ENCODE measurements at regions not wholly inside any gene's neighbourhood (a gene's known extent, or its start where the extent isn't known, plus 50 kb on each side); places are given as distances from the start of the nearest gene placed in this dataset.

GRCh38 chr5:123868881-123869280 is 356.9 kb downstream of the CSNK1G3 start:
- no peak for TF ChIP-seq CTCF (conservative IDR thresholded peaks at IDR 0.05)
- Mint-ChIP-seq H3K4me3 (no peak overlapping the region), H3K27ac (no peak overlapping the region), H3K4me1 (peaks cover 11 to 14% of the 10 kb centered on the region in 2 experiments), H3K36me3 (ENCODE audit: insufficient read depth in 1 of 3, low read depth in 3 of 3) (peaks cover 2 to 11% (median 7%) of the 10 kb centered on the region in 3 experiments; a peak in 5 of 7 replicates), H3K27me3 (ENCODE audit: low read depth) (no peaks in the 10 kb centered on the region), H3K9me3 (peaks cover 0 to 2% of the 10 kb centered on the region in 2 experiments; a peak in 1 of 5 replicates)
- Histone ChIP-seq H3K27me3 (ENCODE audit: insufficient read depth, low read length) (no peaks in the 10 kb centered on the region; the same call in 1 of the 2 replicates), H3T11ph (ENCODE audit: low read length) (no peak overlapping the region), H4K20me1 (ENCODE audit: control insufficient read depth, insufficient read depth, insufficient read length) (no peaks in the 10 kb centered on the region), H2BK12ac (ENCODE audit: insufficient read length, low read depth, low read length) (no peak overlapping the region), H2BK15ac (ENCODE audit: low read depth, low read length) (no peak overlapping the region), H2BK20ac (ENCODE audit: low read depth, low read length, poor library complexity, severe bottlenecking) (no peak overlapping the region), H3K4me1 (ENCODE audit: insufficient read depth, low read length) (peaks cover 2% of the 10 kb centered on the region; the same call in 1 of the 2 replicates), H2BK120ac (ENCODE audit: low read depth, low read length, poor library complexity, severe bottlenecking) (no peak overlapping the region), H4K91ac (ENCODE audit: insufficient read length, low read depth, low read length) (no peak overlapping the region), H3K79me2 (ENCODE audit: insufficient read depth, low read length) (no peaks in the 10 kb centered on the region), H3K18ac (ENCODE audit: insufficient read length, low read depth, low read length) (no peak overlapping the region), H4K5ac (ENCODE audit: insufficient read length, low read depth, low read length) (no peak overlapping the region), H4K8ac (replicated peaks; ENCODE audit: insufficient read length, low read depth, low read length) (no peak overlapping the region), H2AFZ (ENCODE audit: low read length) (no peak overlapping the region), H3K4me2 (ENCODE audit: insufficient read depth, insufficient read length, low read length) (no peak overlapping the region), H3K4ac (ENCODE audit: low read depth, low read length) (no peak overlapping the region), H3K23ac (ENCODE audit: insufficient read length, low read depth, low read length) (no peak overlapping the region), H3K23me2 (ENCODE audit: insufficient read length, low read depth, low read length, poor library complexity, severe bottlenecking) (no peaks in the 10 kb centered on the region), H3K9me3 (ENCODE audit: control insufficient read depth, low read depth, low read length) (no peaks in the 10 kb centered on the region), H3K14ac (ENCODE audit: insufficient read depth, low read length) (no peak overlapping the region), H3K79me1 (ENCODE audit: insufficient read depth, low read depth, low read length, poor library complexity, severe bottlenecking) (no peaks in the 10 kb centered on the region), H3K9ac (ENCODE audit: extremely low read depth, insufficient read length, low read length) (no peak overlapping the region), H3K27ac (ENCODE audit: insufficient read length, low read depth, low read length) (no peak overlapping the region), H3K56ac (ENCODE audit: insufficient read length, low read depth, low read length) (no peak overlapping the region), H2AK5ac (ENCODE audit: insufficient read length, low read length) (no peak overlapping the region), H2BK5ac (ENCODE audit: insufficient read length, low read length) (no peak overlapping the region)
- no CpG with 5 or more reads among the region's 4 CpGs for WGBS (ENCODE audit: extremely low coverage, insufficient read length, low lambda C conversion rate)
- no peak for DNase-seq
